ENCODE measurements at regions not wholly inside any gene's neighbourhood (a gene's known extent, or its start where the extent isn't known, plus 50 kb on each side); places are given as distances from the start of the nearest gene placed in this dataset.

DNA sequence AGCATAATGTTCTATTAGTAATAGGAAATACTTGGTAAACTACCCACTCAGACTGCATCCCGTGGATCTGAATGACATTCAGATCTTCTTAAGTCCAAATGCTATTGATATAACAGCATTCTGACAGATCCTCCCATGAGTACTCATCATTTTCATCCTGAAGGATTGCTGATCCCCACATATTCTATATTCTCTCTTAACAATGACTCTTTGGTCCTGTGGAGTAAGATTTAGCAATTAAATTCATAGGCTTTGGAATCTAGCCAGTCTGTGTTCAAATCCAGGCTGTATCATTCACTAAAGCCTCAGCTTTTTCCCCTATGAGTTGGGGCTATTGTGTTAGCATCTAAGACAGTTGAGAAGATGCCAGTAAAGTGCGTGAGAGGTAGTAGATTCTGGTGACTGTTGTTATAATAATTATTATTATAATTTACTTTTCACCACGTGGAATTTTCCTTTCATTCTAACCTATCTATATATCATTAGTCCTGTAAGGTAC, 591.3 kb upstream of the SYT4 start:
- Histone ChIP-seq H3K4me3 (ENCODE audit: low read depth in 1 of 3, low read length in 3 of 3) (no peak overlapping the region), H3K27ac (ENCODE audit: low read depth in 1 of 3, low read length in 2 of 3) (no peak overlapping the region), H3K9me3 (ENCODE audit: control insufficient read depth in 2 of 2, insufficient read depth in 1 of 2, low read depth in 1 of 2, low read length in 1 of 2) (no peaks in the 10 kb centered on the region), H3K4me1 (ENCODE audit: control insufficient read depth in 3 of 3, insufficient read depth in 2 of 3, low read depth in 1 of 3, low read length in 2 of 3) (no peaks in the 10 kb centered on the region), H3K27me3 (ENCODE audit: control insufficient read depth in 3 of 3, insufficient read depth in 3 of 3, low read length in 3 of 3) (no peaks in the 10 kb centered on the region), H3K36me3 (ENCODE audit: control insufficient read depth in 3 of 3, insufficient read depth in 2 of 3, low read depth in 1 of 3, low read length in 3 of 3) (no peaks in the 10 kb centered on the region)
- 49 to 60% (median 52%) methylated on average over 3 of the region's 3 CpGs for WGBS, 3 donors
- DNase-seq (no peak), FAIRE-seq (no peak)

- FAIRE-seq (no peak), DNase-seq (no peak)
- Histone ChIP-seq H3K27me3 (ENCODE audit: control insufficient read depth in 3 of 3, insufficient read depth in 3 of 3, low read length in 3 of 3) (no peaks in the 10 kb centered on the region), H3K36me3 (ENCODE audit: control insufficient read depth in 3 of 3, insufficient read depth in 2 of 3, low read depth in 1 of 3, low read length in 3 of 3) (no peaks in the 10 kb centered on the region), H3K4me1 (ENCODE audit: control insufficient read depth in 3 of 3, insufficient read depth in 2 of 3, low read depth in 1 of 3, low read length in 2 of 3) (no peaks in the 10 kb centered on the region), H3K9me3 (ENCODE audit: control insufficient read depth in 2 of 2, insufficient read depth in 1 of 2, low read depth in 1 of 2, low read length in 1 of 2) (no peaks in the 10 kb centered on the region), H3K4me3 (ENCODE audit: low read depth in 1 of 3, low read length in 3 of 3) (no peak overlapping the region), H3K27ac (ENCODE audit: low read depth in 1 of 3, low read length in 2 of 3) (no peak overlapping the region)
- WGBS, 3 donors: 65 to 79% (median 71%) methylated on average over 1 of the region's 1 CpG
Measured at GRCh38 chr18:43869451-43870008, 592.2 kb upstream of the SYT4 start.

DNA sequence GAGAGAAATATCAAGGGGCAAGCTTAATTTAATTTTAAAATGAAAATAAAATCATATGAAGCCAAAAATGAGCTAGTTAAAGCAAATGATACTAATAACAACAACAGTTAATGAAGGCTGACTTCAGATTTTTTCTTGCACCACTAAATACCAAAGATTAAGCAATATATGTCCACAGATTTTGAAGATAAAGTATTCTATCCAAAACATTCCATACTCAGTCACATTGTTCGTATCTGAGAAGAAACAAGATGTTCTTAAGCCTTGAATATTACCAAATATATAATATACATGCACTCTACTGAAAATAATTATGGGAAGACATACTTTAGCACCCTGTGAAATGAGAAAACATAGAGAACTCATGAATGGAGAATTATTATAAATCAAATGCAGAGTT, 593.3 kb upstream of the SYT4 start:
- 57 to 68% (median 58%) methylated on average over 1 of the region's 1 CpG for WGBS, 3 donors
- FAIRE-seq (no peak), DNase-seq (no peak)
- H3K27ac ChIP-seq (ENCODE audit: low read depth in 1 of 3, low read length in 2 of 3): no peak overlapping the region
- no peak overlapping the region for H3K4me3 ChIP-seq (ENCODE audit: low read depth in 1 of 3, low read length in 3 of 3)
- no peaks in the 10 kb centered on the region for H3K36me3 ChIP-seq (ENCODE audit: control insufficient read depth in 3 of 3, insufficient read depth in 2 of 3, low read depth in 1 of 3, low read length in 3 of 3)
- no peaks in the 10 kb centered on the region for H3K27me3 ChIP-seq (ENCODE audit: control insufficient read depth in 3 of 3, insufficient read depth in 3 of 3, low read length in 3 of 3)
- no peaks in the 10 kb centered on the region for H3K9me3 ChIP-seq (ENCODE audit: control insufficient read depth in 2 of 2, insufficient read depth in 1 of 2, low read depth in 1 of 2, low read length in 1 of 2)
- no peaks in the 10 kb centered on the region for H3K4me1 ChIP-seq (ENCODE audit: control insufficient read depth in 3 of 3, insufficient read depth in 2 of 3, low read depth in 1 of 3, low read length in 2 of 3)

GRCh38 chr18:43875511-43875910, 598.2 kb upstream of the SYT4 start:
- Histone ChIP-seq H3K9me3 (ENCODE audit: control insufficient read depth in 2 of 2, insufficient read depth in 1 of 2, low read depth in 1 of 2, low read length in 1 of 2) (no peaks in the 10 kb centered on the region), H3K36me3 (ENCODE audit: control insufficient read depth in 3 of 3, insufficient read depth in 2 of 3, low read depth in 1 of 3, low read length in 3 of 3) (no peaks in the 10 kb centered on the region), H3K4me1 (ENCODE audit: control insufficient read depth in 3 of 3, insufficient read depth in 2 of 3, low read depth in 1 of 3, low read length in 2 of 3) (no peaks in the 10 kb centered on the region), H3K27ac (ENCODE audit: low read depth in 1 of 3, low read length in 2 of 3) (no peak overlapping the region), H3K27me3 (ENCODE audit: control insufficient read depth in 3 of 3, insufficient read depth in 3 of 3, low read length in 3 of 3) (no peaks in the 10 kb centered on the region), H3K4me3 (ENCODE audit: low read depth in 1 of 3, low read length in 3 of 3) (no peak overlapping the region)
- 52 to 63% (median 58%) methylated on average over 2 of the region's 2 CpGs for WGBS, 3 donors
- DNase-seq (no peak), FAIRE-seq (no peak)

DNA sequence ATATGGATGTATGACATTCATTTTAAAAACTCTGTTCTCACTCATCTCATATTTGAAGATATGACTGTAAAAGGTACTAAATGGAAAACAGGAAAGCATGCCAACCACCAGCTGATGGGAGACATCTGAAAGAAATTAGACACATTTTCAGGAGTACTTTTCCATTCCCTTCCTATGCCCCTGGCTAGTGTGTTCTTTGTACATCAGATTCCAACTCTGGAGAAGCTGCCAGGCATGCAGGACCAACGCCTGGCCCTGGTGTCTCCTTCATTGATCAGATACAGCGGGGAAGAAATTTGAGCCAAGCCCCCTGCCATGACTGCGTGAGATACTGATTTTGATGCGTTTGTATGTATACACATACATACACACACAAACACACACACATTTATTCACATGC, 599.0 kb upstream of the SYT4 start:
- 52 to 68% (median 63%) methylated on average over 4 of the region's 4 CpGs for WGBS, 3 donors
- H3K9me3 ChIP-seq (ENCODE audit: control insufficient read depth in 2 of 2, insufficient read depth in 1 of 2, low read depth in 1 of 2, low read length in 1 of 2): no peaks in the 10 kb centered on the region
- no peak overlapping the region for H3K4me3 ChIP-seq (ENCODE audit: low read depth in 1 of 3, low read length in 3 of 3)
- H3K27me3 ChIP-seq (ENCODE audit: control insufficient read depth in 3 of 3, insufficient read depth in 3 of 3, low read length in 3 of 3): no peaks in the 10 kb centered on the region
- no peak overlapping the region for H3K27ac ChIP-seq (ENCODE audit: low read depth in 1 of 3, low read length in 2 of 3)
- H3K4me1 ChIP-seq (ENCODE audit: control insufficient read depth in 3 of 3, insufficient read depth in 2 of 3, low read depth in 1 of 3, low read length in 2 of 3): no peaks in the 10 kb centered on the region
- DNase-seq (no peak), FAIRE-seq (no peak)
- H3K36me3 ChIP-seq (ENCODE audit: control insufficient read depth in 3 of 3, insufficient read depth in 2 of 3, low read depth in 1 of 3, low read length in 3 of 3): no peaks in the 10 kb centered on the region

DNA sequence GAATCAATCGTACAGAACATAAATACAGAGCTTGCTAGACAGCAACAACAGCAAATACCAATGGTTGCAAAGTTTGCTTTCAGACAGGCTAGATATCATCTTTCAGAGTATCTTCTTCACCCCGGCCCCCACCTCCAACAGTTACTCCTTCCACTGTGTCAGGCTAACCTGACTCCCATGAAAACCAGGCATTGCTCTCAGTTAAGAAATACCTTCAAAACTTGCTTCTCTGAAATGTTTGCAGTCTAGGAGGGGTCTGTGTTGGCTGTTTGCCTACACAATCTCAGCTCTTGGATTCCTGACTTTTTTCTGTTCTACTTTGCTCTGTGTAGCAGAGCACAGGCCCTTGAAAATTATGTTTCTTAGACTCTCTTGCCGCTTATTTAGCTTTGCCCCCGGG, 599.5 kb upstream of the SYT4 start:
- Histone ChIP-seq H3K4me3 (ENCODE audit: low read depth in 1 of 3, low read length in 3 of 3) (no peak overlapping the region), H3K27ac (ENCODE audit: low read depth in 1 of 3, low read length in 2 of 3) (no peak overlapping the region), H3K9me3 (ENCODE audit: control insufficient read depth in 2 of 2, insufficient read depth in 1 of 2, low read depth in 1 of 2, low read length in 1 of 2) (no peaks in the 10 kb centered on the region), H3K27me3 (ENCODE audit: control insufficient read depth in 3 of 3, insufficient read depth in 3 of 3, low read length in 3 of 3) (no peaks in the 10 kb centered on the region), H3K36me3 (ENCODE audit: control insufficient read depth in 3 of 3, insufficient read depth in 2 of 3, low read depth in 1 of 3, low read length in 3 of 3) (no peaks in the 10 kb centered on the region), H3K4me1 (ENCODE audit: control insufficient read depth in 3 of 3, insufficient read depth in 2 of 3, low read depth in 1 of 3, low read length in 2 of 3) (no peaks in the 10 kb centered on the region)
- WGBS, 3 donors: 27 to 44% (median 28%) methylated on average over 4 of the region's 4 CpGs
- DNase-seq: no peak
- FAIRE-seq: no peak

- WGBS, 3 donors: 90 to 97% (median 95%) methylated on average over 3 of the region's 3 CpGs
- DNase-seq (no peak), FAIRE-seq (no peak)
- H3K4me3 ChIP-seq (ENCODE audit: low read depth in 1 of 3, low read length in 3 of 3): no peak overlapping the region
- H3K9me3 ChIP-seq (ENCODE audit: control insufficient read depth in 2 of 2, insufficient read depth in 1 of 2, low read depth in 1 of 2, low read length in 1 of 2): no peaks in the 10 kb centered on the region
- no peaks in the 10 kb centered on the region for H3K4me1 ChIP-seq (ENCODE audit: control insufficient read depth in 3 of 3, insufficient read depth in 2 of 3, low read depth in 1 of 3, low read length in 2 of 3)
- no peaks in the 10 kb centered on the region for H3K36me3 ChIP-seq (ENCODE audit: control insufficient read depth in 3 of 3, insufficient read depth in 2 of 3, low read depth in 1 of 3, low read length in 3 of 3)
- no peak overlapping the region for H3K27ac ChIP-seq (ENCODE audit: low read depth in 1 of 3, low read length in 2 of 3)
- H3K27me3 ChIP-seq (ENCODE audit: control insufficient read depth in 3 of 3, insufficient read depth in 3 of 3, low read length in 3 of 3): no peaks in the 10 kb centered on the region
Measured at GRCh38 chr18:43877616-43878321, 600.5 kb upstream of the SYT4 start.

GRCh38 chr18:43879415-43879814, 602.1 kb upstream of the SYT4 start:
- no peak for DNase-seq
- H3K27ac ChIP-seq (ENCODE audit: low read depth in 1 of 3, low read length in 2 of 3): no peak overlapping the region
- no peaks in the 10 kb centered on the region for H3K9me3 ChIP-seq (ENCODE audit: control insufficient read depth in 2 of 2, insufficient read depth in 1 of 2, low read depth in 1 of 2, low read length in 1 of 2)
- H3K4me1 ChIP-seq (ENCODE audit: control insufficient read depth in 3 of 3, insufficient read depth in 2 of 3, low read depth in 1 of 3, low read length in 2 of 3): no peaks in the 10 kb centered on the region
- no peaks in the 10 kb centered on the region for H3K27me3 ChIP-seq (ENCODE audit: control insufficient read depth in 3 of 3, insufficient read depth in 3 of 3, low read length in 3 of 3)
- FAIRE-seq: no peak
- H3K4me3 ChIP-seq (ENCODE audit: low read depth in 1 of 3, low read length in 3 of 3): no peak overlapping the region
- WGBS, 3 donors: 65 to 71% (median 70%) methylated on average over 3 of the region's 3 CpGs
- no peaks in the 10 kb centered on the region for H3K36me3 ChIP-seq (ENCODE audit: control insufficient read depth in 3 of 3, insufficient read depth in 2 of 3, low read depth in 1 of 3, low read length in 3 of 3)
